ENCODE measurements at regions not wholly inside any gene's neighbourhood (a gene's known extent, or its start where the extent isn't known, plus 50 kb on each side); places are given as distances from the start of the nearest gene placed in this dataset.

- H3K4me3 ChIP-seq (ENCODE audit: low read depth, low read length): no peak overlapping the region
- no peaks in the 10 kb centered on the region for H3K36me3 ChIP-seq (ENCODE audit: control insufficient read depth in 2 of 2, insufficient read depth in 1 of 2, low read length in 2 of 2)
- ChIA-PET CTCF (no interaction called here), POLR2A (no interaction called here)
- H3K27ac ChIP-seq (ENCODE audit: extremely low read depth, low read depth, low read length): no peak overlapping the region
- TF ChIP-seq ZNF624 (tag by site-specific recombination; IDR thresholded peaks at IDR 0.05) (no peak), ZNF266 (tag by site-specific recombination; IDR thresholded peaks at IDR 0.05; ENCODE audit: low read depth) (no peak), ZNF777 (tag by site-specific recombination; IDR thresholded peaks at IDR 0.05; ENCODE audit: borderline replicate concordance) (no peak), ZNF639 (tag by site-specific recombination; IDR thresholded peaks at IDR 0.05) (no peak), ZNF292 (tag by site-specific recombination; IDR thresholded peaks at IDR 0.05; ENCODE audit: borderline replicate concordance, low read depth) (no peak), ZSCAN4 (tag by site-specific recombination; IDR thresholded peaks at IDR 0.05) (no peak), GLI2 (tag by site-specific recombination; IDR thresholded peaks at IDR 0.05; ENCODE audit: borderline replicate concordance, low read depth) (no peak), ZNF157 (tag by site-specific recombination; IDR thresholded peaks at IDR 0.05) (no peak), ZNF391 (tag by site-specific recombination; IDR thresholded peaks at IDR 0.05; ENCODE audit: borderline replicate concordance, low read depth) (no peak), ZBTB44 (tag by site-specific recombination; IDR thresholded peaks at IDR 0.05) (no peak), ZNF610 (tag by site-specific recombination; IDR thresholded peaks at IDR 0.05; ENCODE audit: borderline replicate concordance) (no peak), WT1 (tag by site-specific recombination; IDR thresholded peaks at IDR 0.05) (no peak), SETDB1 (IDR thresholded peaks at IDR 0.05; ENCODE audit: insufficient read length, low read length) (no peak), ELK4 (IDR thresholded peaks at IDR 0.05; ENCODE audit: borderline replicate concordance, low read depth, low read length) (no peak), ZNF362 (tag by site-specific recombination; IDR thresholded peaks at IDR 0.05) (no peak)
- no peaks in the 10 kb centered on the region for H3K9me3 ChIP-seq (ENCODE audit: control insufficient read depth, insufficient read depth, low read depth, low read length)
- no peaks in the 10 kb centered on the region for H3K4me1 ChIP-seq (ENCODE audit: control insufficient read depth, insufficient read depth, low read length)
Observed at GRCh38 chr13:50585674-50586413, 257.6 kb downstream of the DLEU7 start.

- H3K4me3 ChIP-seq (ENCODE audit: low read depth, low read length): no peak overlapping the region
- no peak overlapping the region for H3K27ac ChIP-seq (ENCODE audit: extremely low read depth, low read depth, low read length)
- H3K36me3 ChIP-seq (ENCODE audit: control insufficient read depth in 2 of 2, insufficient read depth in 1 of 2, low read length in 2 of 2): no peaks in the 10 kb centered on the region
- ChIA-PET CTCF (no interaction called here), POLR2A (no interaction called here)
- no peaks in the 10 kb centered on the region for H3K4me1 ChIP-seq (ENCODE audit: control insufficient read depth, insufficient read depth, low read length)
- no peaks in the 10 kb centered on the region for H3K9me3 ChIP-seq (ENCODE audit: control insufficient read depth, insufficient read depth, low read depth, low read length)
- TF ChIP-seq ZNF274 (IDR thresholded peaks at IDR 0.05; ENCODE audit: low read length) (no peak), ZNF274 (tag by site-specific recombination; IDR thresholded peaks at IDR 0.05; ENCODE audit: borderline replicate concordance) (no peak), ZNF621 (tag by site-specific recombination; IDR thresholded peaks at IDR 0.05) (no peak), ZNF473 (tag by site-specific recombination; IDR thresholded peaks at IDR 0.05) (no peak), ZIC2 (tag by site-specific recombination; IDR thresholded peaks at IDR 0.05) (no peak), BCL11B (tag by site-specific recombination; IDR thresholded peaks at IDR 0.05; ENCODE audit: low read depth) (no peak), ZNF645 (tag by site-specific recombination; IDR thresholded peaks at IDR 0.05) (no peak), ZNF211 (tag by site-specific recombination; IDR thresholded peaks at IDR 0.05; ENCODE audit: low read depth) (no peak), ZNF221 (tag by site-specific recombination; IDR thresholded peaks at IDR 0.05; ENCODE audit: borderline replicate concordance) (no peak), ZNF37A (tag by site-specific recombination; IDR thresholded peaks at IDR 0.05) (no peak)
Observed at GRCh38 chr13:50586414-50587083, 256.9 kb downstream of the DLEU7 start.

All from HEK293 (cell line).